GM19395 (cell line): ENCODE measurements at regions not wholly inside any gene's neighbourhood (a gene's known extent, or its start where the extent isn't known, plus 50 kb on each side); places are given as distances from the start of the nearest gene placed in this dataset.

ENCODE experiments used
- ATAC-seq: cut with Tn5 transposase; IDR thresholded peaks from one replicate; pipeline ENCODE4 v1.9.1; 2021; ENCODE audit warnings: mild to moderate bottlenecking, moderate library complexity; ENCODE audit not compliant: unreplicated experiment

- ATAC-seq: no peak
Observed at GRCh38 chr6:40340957-40341356, 246.2 kb downstream of the LRFN2 start.

DNA sequence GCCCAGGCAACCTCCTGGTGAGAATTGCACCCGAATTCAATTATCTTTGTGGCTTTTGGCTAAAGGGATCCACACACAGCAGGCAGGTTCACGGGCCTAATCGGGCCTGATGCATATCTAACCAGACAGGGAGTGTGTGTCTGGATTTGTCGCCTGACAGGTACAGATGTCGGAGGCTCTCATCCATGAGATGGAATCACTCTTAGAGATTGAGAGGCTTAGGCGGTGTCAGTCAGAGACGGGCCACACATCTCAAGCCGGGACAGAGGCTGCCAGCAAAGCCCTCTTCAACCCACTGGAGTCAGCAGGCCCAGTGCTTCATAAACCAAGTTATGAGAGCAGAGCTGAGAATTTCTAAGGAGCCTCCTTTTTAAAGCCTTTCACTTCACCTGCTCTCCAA, 247.0 kb downstream of the LRFN2 start:
- no peak for ATAC-seq

DNA sequence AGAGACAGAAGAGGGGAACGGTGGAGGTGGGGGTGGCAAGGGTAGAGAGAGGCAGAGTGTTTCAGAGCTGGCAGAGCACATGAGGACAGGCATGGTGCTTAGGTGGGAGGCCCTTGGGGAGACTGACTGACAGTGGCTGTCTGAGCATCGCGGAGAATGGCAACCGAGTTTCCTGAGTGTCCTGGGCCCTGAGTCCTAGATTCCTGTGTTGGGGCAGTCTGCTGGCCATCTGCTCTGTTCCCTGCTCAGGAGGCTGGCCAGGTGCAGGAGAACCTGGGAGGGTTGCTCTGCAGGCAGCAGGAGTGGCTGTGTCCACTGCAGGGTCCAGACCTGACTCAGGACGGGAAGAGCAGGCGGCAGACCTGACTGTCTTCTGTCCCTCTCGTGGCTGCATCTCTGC, 248.9 kb downstream of the LRFN2 start:
- ATAC-seq: no peak

- no peak for ATAC-seq
Observed at GRCh38 chr6:40336940-40337760, 250.0 kb downstream of the LRFN2 start.

DNA sequence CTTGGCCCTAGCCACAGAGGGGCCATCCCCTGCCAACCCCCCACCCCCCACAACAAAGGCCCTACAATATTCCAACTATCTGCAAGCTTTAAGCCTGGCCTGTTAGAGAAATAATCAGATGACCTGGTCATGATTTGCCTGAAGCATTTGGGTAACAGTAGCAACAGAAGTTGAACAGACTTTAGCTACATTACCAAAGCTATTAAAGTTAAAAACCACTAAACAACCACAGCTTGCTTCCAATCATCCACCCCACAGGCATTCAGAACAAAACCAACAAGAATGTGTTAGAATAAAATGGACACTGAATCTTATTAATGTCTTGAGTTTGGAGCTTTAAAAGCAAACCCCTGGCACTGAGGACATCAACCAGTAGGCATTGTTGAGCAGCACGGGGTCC, 250.9 kb downstream of the LRFN2 start:
- ATAC-seq: no peak

GRCh38 chr6:40334496-40335270, 252.5 kb downstream of the LRFN2 start:
- ATAC-seq: no peak

GRCh38 chr6:40331545-40331944, 255.6 kb downstream of the LRFN2 start:
- no peak for ATAC-seq

GRCh38 chr6:40330301-40330721, 256.9 kb downstream of the LRFN2 start:
- ATAC-seq: no peak

DNA sequence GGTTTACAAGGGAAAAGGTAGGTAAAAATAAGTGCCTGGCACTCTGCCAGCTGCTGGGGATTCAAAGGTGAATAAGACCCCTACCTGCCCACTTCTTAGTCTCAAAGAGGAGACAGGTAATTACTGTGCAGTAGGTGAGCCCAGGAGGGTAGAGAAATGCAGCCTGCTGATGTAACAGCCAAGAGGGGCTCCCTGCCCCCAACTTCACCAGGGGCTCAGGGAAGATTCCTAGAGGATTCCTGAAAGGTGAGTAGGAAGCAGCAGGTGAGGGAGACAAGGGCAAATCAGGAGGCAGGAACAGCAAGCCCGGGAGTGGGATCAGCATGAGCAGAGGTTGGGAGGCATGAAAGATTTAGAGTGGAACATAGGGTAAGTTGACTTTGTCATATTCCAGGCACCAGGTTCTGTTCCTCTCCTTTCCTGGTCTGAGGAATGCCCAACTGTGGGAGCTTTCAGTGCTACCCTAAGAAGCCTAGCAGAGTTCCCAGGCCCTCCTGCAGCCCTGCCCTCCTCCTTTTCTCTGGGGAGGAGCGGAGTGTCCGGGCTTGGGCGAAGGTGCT, 258.1 kb downstream of the LRFN2 start:
- no peak for ATAC-seq

- no peak for ATAC-seq
Observed at GRCh38 chr6:40328386-40328985, 258.7 kb downstream of the LRFN2 start.

DNA sequence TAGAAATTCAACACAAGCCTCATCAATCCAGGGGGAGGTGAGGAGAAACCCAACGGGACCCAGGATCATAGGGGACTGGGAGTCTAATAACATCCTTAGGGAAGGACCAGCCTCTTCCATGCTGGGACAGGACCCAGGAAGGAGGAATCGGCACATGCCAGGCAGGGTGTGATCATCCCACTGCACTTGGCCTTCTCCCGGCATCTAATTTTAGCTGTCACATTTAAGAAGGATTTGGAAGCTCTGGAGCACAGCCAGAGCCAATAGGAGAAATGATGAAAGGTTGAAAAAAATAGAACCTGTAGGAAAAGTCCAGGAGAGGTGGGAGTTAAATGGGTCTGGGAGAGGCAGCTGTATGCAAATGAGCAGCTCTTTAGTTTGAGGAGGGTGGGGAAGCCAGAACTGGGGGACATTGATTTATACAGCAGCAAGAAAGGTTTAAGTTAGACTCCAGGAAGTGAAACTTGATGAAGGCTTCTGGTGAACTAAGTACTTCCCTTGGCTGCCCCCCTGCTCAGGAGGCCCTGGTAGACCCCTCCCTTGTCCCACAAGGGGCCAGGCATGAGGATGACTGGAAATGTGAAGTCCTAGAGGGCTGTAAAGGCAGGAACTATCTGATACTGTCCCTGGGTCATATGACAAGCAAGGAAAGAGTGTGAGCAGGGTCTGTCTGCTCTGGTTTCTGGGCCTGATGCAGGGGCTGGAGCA, 260.3 kb downstream of the LRFN2 start:
- ATAC-seq: no peak

GRCh38 chr6:40325791-40326190, 261.4 kb downstream of the LRFN2 start:
- ATAC-seq: no peak

GRCh38 chr6:40325041-40325440, 262.1 kb downstream of the LRFN2 start:
- no peak for ATAC-seq

GRCh38 chr6:40323881-40324634, 263.1 kb downstream of the LRFN2 start:
- ATAC-seq: no peak

- ATAC-seq: no peak
Observed at GRCh38 chr6:40322336-40322735, 264.8 kb downstream of the LRFN2 start.

DNA sequence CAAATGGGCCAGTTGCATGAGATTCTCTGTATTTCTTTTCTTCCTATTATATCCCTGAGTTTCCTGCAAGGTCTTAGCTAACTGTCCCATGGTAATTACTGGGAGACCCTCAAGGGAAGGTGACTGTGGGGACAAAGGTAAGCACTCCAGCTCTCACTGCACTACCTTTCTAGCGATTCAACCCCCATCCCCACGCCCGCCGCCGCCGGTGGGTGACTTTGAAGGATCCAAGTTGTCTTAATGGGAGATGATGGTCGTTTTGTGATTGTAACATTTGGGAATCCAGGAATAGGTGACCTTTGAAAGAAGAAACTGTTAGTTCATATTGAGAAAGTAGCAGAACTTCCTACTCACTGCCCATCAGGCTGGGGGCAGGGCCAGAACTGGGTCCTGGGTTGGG, 265.5 kb downstream of the LRFN2 start:
- no peak for ATAC-seq

GRCh38 chr6:40320947-40321346, 266.2 kb downstream of the LRFN2 start:
- ATAC-seq: no peak

- ATAC-seq: no peak
Observed at GRCh38 chr6:40320441-40320840, 266.7 kb downstream of the LRFN2 start.

DNA sequence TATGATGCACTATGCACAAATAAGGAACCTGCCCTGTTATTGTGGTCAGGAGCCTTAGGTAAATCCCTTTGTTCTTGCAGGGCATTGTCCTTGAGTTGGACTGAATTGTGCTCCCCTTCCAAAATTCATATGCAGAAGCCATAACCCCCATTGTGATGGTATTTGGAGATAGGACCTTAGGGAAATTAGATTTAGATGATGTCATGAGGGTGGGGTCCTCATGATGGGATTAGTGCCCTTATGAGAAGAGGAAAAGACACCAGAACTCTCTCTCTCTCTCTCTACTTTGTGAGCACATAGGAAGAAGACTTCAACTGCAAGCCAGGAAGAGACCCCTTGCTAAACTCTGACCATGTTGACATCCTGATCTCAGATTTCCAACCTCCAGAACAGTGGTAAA, 268.0 kb downstream of the LRFN2 start:
- no peak for ATAC-seq

- no peak for ATAC-seq
Observed at GRCh38 chr6:40315060-40315459, 272.1 kb downstream of the LRFN2 start.
